Astrocyte of the spinal cord (primary cell): ENCODE measurements at regions not wholly inside any gene's neighbourhood (a gene's known extent, or its start where the extent isn't known, plus 50 kb on each side); places are given as distances from the start of the nearest gene placed in this dataset.

Experiments
- DNase-seq: peaks from one replicate; pipeline ENCODE4 v3.0.0; 2011; ENCODE audit warnings: low read depth, low spot score
- H3K4me3 ChIP-seq: 2 replicates; pipeline ENCODE4 v1.5.1; 2011; ENCODE audit warnings: low read depth, mild to moderate bottlenecking, low read length, moderate library complexity
- CTCF ChIP-seq: IDR thresholded peaks from 2 replicates; pipeline ENCODE4 v1.5.1; 2012; ENCODE audit warnings: low read depth, mild to moderate bottlenecking, low read length, inconsistent platforms
- in situ Hi-C: cut with HindIII; loops from 2 replicates; pipeline ENCODE4 v1.10.0; 2017; ENCODE audit warnings: low sequenced_read_pairs

- H3K4me3 ChIP-seq, result no peak overlapping the region
- no peak for DNase-seq
- in situ Hi-C loops, result no loop called here
- TF ChIP-seq CTCF, result no peak
These were observed 1450.1 kb downstream of the KCNT2 start for GRCh38 chr1:195158091-195158490.

- no peak for DNase-seq
- in situ Hi-C loops, result no loop called here
- H3K4me3 ChIP-seq, result no peak overlapping the region
- no peak for TF ChIP-seq CTCF
These were observed 1455.1 kb downstream of the KCNT2 start for GRCh38 chr1:195153107-195153506.

- in situ Hi-C loops, result no loop called here
- TF ChIP-seq CTCF, result no peak
- DNase-seq, result no peak
- H3K4me3 ChIP-seq, result no peak overlapping the region
These were observed 1457.5 kb downstream of the KCNT2 start for GRCh38 chr1:195150768-195151167.

- DNase-seq, result no peak
- in situ Hi-C loops, result no loop called here
- no peak overlapping the region for H3K4me3 ChIP-seq
- TF ChIP-seq CTCF, result no peak
These were observed 1466.9 kb downstream of the KCNT2 start for GRCh38 chr1:195141294-195141693.

- TF ChIP-seq CTCF, result no peak
- no peak overlapping the region for H3K4me3 ChIP-seq
- in situ Hi-C loops, result no loop called here
These were observed 1477.6 kb downstream of the KCNT2 start for GRCh38 chr1:195130598-195130997.

GRCh38 chr1:195122497-195122896 lies 1485.7 kb downstream of the KCNT2 start:
- DNase-seq, result no peak
- H3K4me3 ChIP-seq, result no peak overlapping the region
- in situ Hi-C loops, result no loop called here
- no peak for TF ChIP-seq CTCF

More at GRCh38 chr1:195130598-195130997, 1477.6 kb downstream of the KCNT2 start:
- DNase-seq, result no peak

GRCh38 chr1:195113471-195113870 lies 1494.8 kb downstream of the KCNT2 start:
- no peak for TF ChIP-seq CTCF
- in situ Hi-C loops, result no loop called here
- peak; percentile 7 for DNase-seq
- H3K4me3 ChIP-seq, result no peak overlapping the region
